GM23338 (cell line): ENCODE measurements at regions not wholly inside any gene's neighbourhood (a gene's known extent, or its start where the extent isn't known, plus 50 kb on each side); places are given as distances from the start of the nearest gene placed in this dataset.

ENCODE experiments used
- CREB1 ChIP-seq: fragments of 250-450 bp; sonication (Bioruptor Pico); IDR thresholded peaks from 2 replicates; pipeline ENCODE4 v1.5.0; 2020; ENCODE audit warnings: low read depth, mild to moderate bottlenecking, moderate library complexity
- EZH2 ChIP-seq: fragments of 200-600 bp; sonication (generic); IDR thresholded peaks from one replicate; pipeline ENCODE4 v1.8.0; 2017; ENCODE audit warnings: antibody characterized with exemption, mild to moderate bottlenecking, low read depth; ENCODE audit not compliant: unreplicated experiment
- EZH2phosphoT487 ChIP-seq: fragments of 200-600 bp; sonication (generic); IDR thresholded peaks from one replicate; pipeline ENCODE4 v1.8.1; 2018; ENCODE audit warnings: antibody characterized with exemption; ENCODE audit not compliant: unreplicated experiment
- JUNB ChIP-seq: IDR thresholded peaks from one replicate; pipeline ENCODE4 v1.6.1; 2016; ENCODE audit warnings: antibody characterized with exemption; ENCODE audit not compliant: unreplicated experiment
- NANOG ChIP-seq: IDR thresholded peaks from 2 replicates; pipeline ENCODE4 v1.6.1; 2016; ENCODE audit warnings: antibody characterized with exemption, borderline replicate concordance
- POLR2AphosphoS5 ChIP-seq: IDR thresholded peaks from 2 replicates; pipeline ENCODE4 v1.6.1; 2016; ENCODE audit warnings: antibody characterized with exemption, low read depth
- TF ChIP-seq, protein P1 (sequence below), 2 experiments: fragments of 200-600 bp in 1 of 2; sonication (generic) in 1 of 2; conservative IDR thresholded peaks; 2 replicates each; pipeline versions ENCODE4 v1.5.1 to v1.6.1; 2016 to 2017; ENCODE audit warnings: antibody characterized with exemption in 2 of 2, low read depth in 2 of 2, mild to moderate bottlenecking in 2 of 2, moderate library complexity in 1 of 2
- TF ChIP-seq, protein P2 (sequence below): IDR thresholded peaks from one replicate; pipeline ENCODE4 v1.6.1; 2018; ENCODE audit warnings: antibody characterized with exemption; ENCODE audit not compliant: unreplicated experiment
- TF ChIP-seq, protein P3 (sequence below): IDR thresholded peaks from 2 replicates; pipeline ENCODE4 v1.6.1; 2016; ENCODE audit warnings: antibody characterized with exemption

DNA sequence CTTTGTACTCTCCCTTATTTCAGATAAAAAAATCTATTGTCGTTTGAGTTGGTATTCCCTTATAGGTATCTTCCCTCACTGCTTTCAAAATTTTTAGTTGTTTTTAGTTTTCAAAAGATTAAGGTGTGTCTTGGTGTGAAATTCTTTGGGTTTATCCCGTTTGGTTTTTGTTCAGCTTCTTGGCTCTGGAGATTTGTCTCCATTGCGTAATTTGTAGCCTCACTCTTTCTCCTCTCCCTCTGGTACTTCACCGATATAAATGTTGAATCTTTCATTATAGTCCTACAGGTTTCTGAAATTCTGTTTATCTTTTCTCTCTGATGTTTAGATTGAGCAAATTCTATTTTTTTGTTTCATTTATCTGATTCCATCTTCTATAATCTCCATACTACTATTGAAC, 113.8 kb upstream of the HS6ST1 start:
- TF ChIP-seq, protein P1, sequence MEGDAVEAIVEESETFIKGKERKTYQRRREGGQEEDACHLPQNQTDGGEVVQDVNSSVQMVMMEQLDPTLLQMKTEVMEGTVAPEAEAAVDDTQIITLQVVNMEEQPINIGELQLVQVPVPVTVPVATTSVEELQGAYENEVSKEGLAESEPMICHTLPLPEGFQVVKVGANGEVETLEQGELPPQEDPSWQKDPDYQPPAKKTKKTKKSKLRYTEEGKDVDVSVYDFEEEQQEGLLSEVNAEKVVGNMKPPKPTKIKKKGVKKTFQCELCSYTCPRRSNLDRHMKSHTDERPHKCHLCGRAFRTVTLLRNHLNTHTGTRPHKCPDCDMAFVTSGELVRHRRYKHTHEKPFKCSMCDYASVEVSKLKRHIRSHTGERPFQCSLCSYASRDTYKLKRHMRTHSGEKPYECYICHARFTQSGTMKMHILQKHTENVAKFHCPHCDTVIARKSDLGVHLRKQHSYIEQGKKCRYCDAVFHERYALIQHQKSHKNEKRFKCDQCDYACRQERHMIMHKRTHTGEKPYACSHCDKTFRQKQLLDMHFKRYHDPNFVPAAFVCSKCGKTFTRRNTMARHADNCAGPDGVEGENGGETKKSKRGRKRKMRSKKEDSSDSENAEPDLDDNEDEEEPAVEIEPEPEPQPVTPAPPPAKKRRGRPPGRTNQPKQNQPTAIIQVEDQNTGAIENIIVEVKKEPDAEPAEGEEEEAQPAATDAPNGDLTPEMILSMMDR (conservative IDR thresholded peaks at IDR 0.05; ENCODE audit: low read depth in 2 of 2): no peak
- TF ChIP-seq, protein P2, sequence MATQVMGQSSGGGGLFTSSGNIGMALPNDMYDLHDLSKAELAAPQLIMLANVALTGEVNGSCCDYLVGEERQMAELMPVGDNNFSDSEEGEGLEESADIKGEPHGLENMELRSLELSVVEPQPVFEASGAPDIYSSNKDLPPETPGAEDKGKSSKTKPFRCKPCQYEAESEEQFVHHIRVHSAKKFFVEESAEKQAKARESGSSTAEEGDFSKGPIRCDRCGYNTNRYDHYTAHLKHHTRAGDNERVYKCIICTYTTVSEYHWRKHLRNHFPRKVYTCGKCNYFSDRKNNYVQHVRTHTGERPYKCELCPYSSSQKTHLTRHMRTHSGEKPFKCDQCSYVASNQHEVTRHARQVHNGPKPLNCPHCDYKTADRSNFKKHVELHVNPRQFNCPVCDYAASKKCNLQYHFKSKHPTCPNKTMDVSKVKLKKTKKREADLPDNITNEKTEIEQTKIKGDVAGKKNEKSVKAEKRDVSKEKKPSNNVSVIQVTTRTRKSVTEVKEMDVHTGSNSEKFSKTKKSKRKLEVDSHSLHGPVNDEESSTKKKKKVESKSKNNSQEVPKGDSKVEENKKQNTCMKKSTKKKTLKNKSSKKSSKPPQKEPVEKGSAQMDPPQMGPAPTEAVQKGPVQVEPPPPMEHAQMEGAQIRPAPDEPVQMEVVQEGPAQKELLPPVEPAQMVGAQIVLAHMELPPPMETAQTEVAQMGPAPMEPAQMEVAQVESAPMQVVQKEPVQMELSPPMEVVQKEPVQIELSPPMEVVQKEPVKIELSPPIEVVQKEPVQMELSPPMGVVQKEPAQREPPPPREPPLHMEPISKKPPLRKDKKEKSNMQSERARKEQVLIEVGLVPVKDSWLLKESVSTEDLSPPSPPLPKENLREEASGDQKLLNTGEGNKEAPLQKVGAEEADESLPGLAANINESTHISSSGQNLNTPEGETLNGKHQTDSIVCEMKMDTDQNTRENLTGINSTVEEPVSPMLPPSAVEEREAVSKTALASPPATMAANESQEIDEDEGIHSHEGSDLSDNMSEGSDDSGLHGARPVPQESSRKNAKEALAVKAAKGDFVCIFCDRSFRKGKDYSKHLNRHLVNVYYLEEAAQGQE: no peak
- TF ChIP-seq EZH2: no peak
- no peak for TF ChIP-seq POLR2AphosphoS5
- no peak for TF ChIP-seq EZH2phosphoT487
- no peak for TF ChIP-seq JUNB
- no peak for TF ChIP-seq CREB1 (CRISPR knock-in tag)
- no peak for TF ChIP-seq NANOG
- TF ChIP-seq, protein P3, sequence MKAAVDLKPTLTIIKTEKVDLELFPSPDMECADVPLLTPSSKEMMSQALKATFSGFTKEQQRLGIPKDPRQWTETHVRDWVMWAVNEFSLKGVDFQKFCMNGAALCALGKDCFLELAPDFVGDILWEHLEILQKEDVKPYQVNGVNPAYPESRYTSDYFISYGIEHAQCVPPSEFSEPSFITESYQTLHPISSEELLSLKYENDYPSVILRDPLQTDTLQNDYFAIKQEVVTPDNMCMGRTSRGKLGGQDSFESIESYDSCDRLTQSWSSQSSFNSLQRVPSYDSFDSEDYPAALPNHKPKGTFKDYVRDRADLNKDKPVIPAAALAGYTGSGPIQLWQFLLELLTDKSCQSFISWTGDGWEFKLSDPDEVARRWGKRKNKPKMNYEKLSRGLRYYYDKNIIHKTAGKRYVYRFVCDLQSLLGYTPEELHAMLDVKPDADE: no peak
